ENCODE measurements at regions not wholly inside any gene's neighbourhood (a gene's known extent, or its start where the extent isn't known, plus 50 kb on each side); places are given as distances from the start of the nearest gene placed in this dataset.
A peak's percentile ranks its signal among the peaks of the same experiment; 100 is the strongest.

- TF ChIP-seq CTCF (IDR thresholded peaks at IDR 0.05; ENCODE audit: insufficient read depth, low read depth, low read length, missing control alignments): no peak
- no peak for DNase-seq (ENCODE audit: low read depth)
- H3K4me3 ChIP-seq (ENCODE audit: low read depth, low read length): no peak overlapping the region
Measured at GRCh38 chr15:88403351-88403791, 63.8 kb downstream of the MRPL46 start.

GRCh38 chr15:88401996-88402656 is 65.1 kb downstream of the MRPL46 start:
- DNase-seq (ENCODE audit: low read depth): peak; percentile 6
- no peak overlapping the region for H3K4me3 ChIP-seq (ENCODE audit: low read depth, low read length)
- no peak for TF ChIP-seq CTCF (IDR thresholded peaks at IDR 0.05; ENCODE audit: insufficient read depth, low read depth, low read length, missing control alignments)

- DNase-seq (ENCODE audit: low read depth): no peak
- no peak for TF ChIP-seq CTCF (IDR thresholded peaks at IDR 0.05; ENCODE audit: insufficient read depth, low read depth, low read length, missing control alignments)
- H3K4me3 ChIP-seq (ENCODE audit: low read depth, low read length): no peak overlapping the region
Measured at GRCh38 chr15:88401251-88401995, 65.8 kb downstream of the MRPL46 start.

- H3K4me3 ChIP-seq (ENCODE audit: low read depth, low read length): no peak overlapping the region
- no peak for DNase-seq (ENCODE audit: low read depth)
- TF ChIP-seq CTCF (IDR thresholded peaks at IDR 0.05; ENCODE audit: insufficient read depth, low read depth, low read length, missing control alignments): no peak
Measured at GRCh38 chr15:88400591-88401250, 66.5 kb downstream of the MRPL46 start.

- DNase-seq (ENCODE audit: low read depth): no peak
- no peak for TF ChIP-seq CTCF (IDR thresholded peaks at IDR 0.05; ENCODE audit: insufficient read depth, low read depth, low read length, missing control alignments)
- H3K4me3 ChIP-seq (ENCODE audit: low read depth, low read length): no peak overlapping the region
Measured at GRCh38 chr15:88400084-88400483, 67.1 kb downstream of the MRPL46 start.

GRCh38 chr15:88399021-88399685 is 68.0 kb downstream of the MRPL46 start:
- no peak for TF ChIP-seq CTCF (IDR thresholded peaks at IDR 0.05; ENCODE audit: insufficient read depth, low read depth, low read length, missing control alignments)
- no peak overlapping the region for H3K4me3 ChIP-seq (ENCODE audit: low read depth, low read length)
- DNase-seq (ENCODE audit: low read depth): no peak

All from GM12865 (cell line).